Body of pancreas (tissue), 4 donors: ENCODE measurements at regions not wholly inside any gene's neighbourhood (a gene's known extent, or its start where the extent isn't known, plus 50 kb on each side); places are given as distances from the start of the nearest gene placed in this dataset.

Source experiments
- ATAC-seq: fragments of 150-250 bp; one replicate; pipeline ENCODE4 v1.9.1; 2016
- DNase-seq, 4 donors: peaks; one replicate each; pipeline ENCODE4 v3.0.0-alpha.2; 2019
- H3K27ac ChIP-seq, 4 donors: fragments of 200-600 bp; sonication (generic); 1 replicate in 3 of 4; 2 replicates in 1 of 4; pipeline versions ENCODE4 v1.5.1 to v1.6.1; 2016 to 2019; ENCODE audit warnings: mild to moderate bottlenecking in 1 of 4, mixed read lengths in 1 of 4, moderate library complexity in 1 of 4
- H3K27me3 ChIP-seq, 2 donors: fragments of 200-600 bp; sonication (generic); one replicate each; pipeline ENCODE4 v1.6.0; 2016; ENCODE audit warnings: mild to moderate bottlenecking in 1 of 2
- H3K36me3 ChIP-seq, 2 donors: fragments of 200-600 bp; sonication (generic); replicated peaks in 1 of 2; 2 replicates each; pipeline ENCODE4 v1.5.1; 2016; ENCODE audit warnings: low read depth in 2 of 2; ENCODE audit not compliant: insufficient read depth in 1 of 2
- H3K4me1 ChIP-seq: fragments of 200-600 bp; sonication (generic); one replicate; pipeline ENCODE4 v1.6.0; 2016
- H3K4me3 ChIP-seq, 2 donors: fragments of 200-600 bp; sonication (generic); 1 replicate in 1 of 2; 2 replicates in 1 of 2; pipeline ENCODE4 v1.5.1; 2016 to 2019
- H3K9me3 ChIP-seq, 3 donors: fragments of 200-600 bp; sonication (generic); 1 replicate in 2 of 3; 2 replicates in 1 of 3; pipeline ENCODE4 v1.5.1; 2016
- CTCF ChIP-seq, 7 experiments: fragments of 450-650 bp in 4 of 7; fragments of 200-600 bp in 3 of 7; sonication (generic) in 3 of 7; IDR thresholded peaks; one replicate each; pipeline ENCODE4 v1.5.1; 2016 to 2019; ENCODE audit warnings: antibody characterized with exemption in 7 of 7
- POLR2A ChIP-seq, 3 donors: fragments of 450-650 bp; IDR thresholded peaks; one replicate each; pipeline ENCODE4 v1.6.1; 2016; ENCODE audit warnings: antibody characterized with exemption in 3 of 3, mild to moderate bottlenecking in 2 of 3
- WGBS, 2 donors: methylation state at CpG; one replicate each; pipeline ENCODE4 v1.1.5; 2017; 5-methylcytosine and 5-hydroxymethylcytosine counted together
- intact Hi-C: fragments of 100-400 bp; cut with DNase I; formaldehyde crosslinking; loops from one replicate; pipeline ENCODE4 v1.15.1; 2023

DNA sequence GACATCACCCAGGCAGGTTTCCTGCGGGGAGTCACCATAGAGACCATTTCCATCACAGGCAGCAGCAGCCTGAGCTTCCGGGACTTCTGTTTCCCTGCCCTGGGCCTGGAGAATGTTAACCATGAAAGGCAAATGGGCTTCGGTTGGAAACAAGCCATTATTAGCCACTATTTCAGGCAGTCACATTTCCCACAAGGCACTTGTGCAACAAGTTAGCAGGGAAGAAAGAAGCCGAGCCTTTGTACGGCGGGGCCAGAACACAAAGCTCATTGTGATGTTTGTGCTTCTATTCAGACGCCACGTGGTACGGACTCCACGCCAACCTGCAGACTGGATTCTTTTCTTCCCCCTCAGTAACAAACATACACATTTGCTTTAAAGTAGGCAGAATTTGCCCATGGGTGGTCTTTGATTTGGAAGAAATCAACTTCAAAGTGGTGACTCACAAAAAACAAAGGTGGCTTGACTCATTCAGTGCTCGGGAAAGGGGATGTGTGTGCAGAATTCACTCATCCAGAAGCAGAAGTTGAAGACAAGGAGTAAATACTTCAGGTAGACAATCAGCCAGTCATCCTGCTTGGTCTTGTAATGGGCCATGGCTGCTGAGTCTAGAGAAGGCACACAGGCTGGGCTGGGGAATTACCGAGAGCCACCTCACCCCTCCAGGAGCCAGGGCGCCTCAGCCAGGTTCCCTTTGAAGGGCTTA lies 154.2 kb upstream of the PRMT8 start:
- TF ChIP-seq CTCF (IDR thresholded peaks at IDR 0.05): no peak
- TF ChIP-seq POLR2A (IDR thresholded peaks at IDR 0.05): no peak
- WGBS, 2 donors: 62 to 82% methylated on average over 13 of the region's 13 CpGs
- ATAC-seq: peak; percentile 57
- H3K4me3 ChIP-seq: no peak overlapping the region
- intact Hi-C loops: no loop called here
- no peaks in the 10 kb centered on the region for H3K9me3 ChIP-seq
- H3K36me3 ChIP-seq: no peaks in the 10 kb centered on the region
- H3K27me3 ChIP-seq: no peaks in the 10 kb centered on the region
- peaks cover 18% of the 10 kb centered on the region for H3K4me1 ChIP-seq
- DNase-seq: peak in 3 of 4 donors; percentile 12 to 36 (median 28)
- H3K27ac ChIP-seq: no peak overlapping the region

- H3K9me3 ChIP-seq: no peaks in the 10 kb centered on the region
- peaks cover 26% of the 10 kb centered on the region for H3K4me1 ChIP-seq
- H3K36me3 ChIP-seq: no peaks in the 10 kb centered on the region
- intact Hi-C loops: no loop called here
- no peaks in the 10 kb centered on the region for H3K27me3 ChIP-seq
- TF ChIP-seq CTCF (IDR thresholded peaks at IDR 0.05): no peak
- no peak overlapping the region for H3K4me3 ChIP-seq
- DNase-seq (no peak), ATAC-seq (no peak)
- H3K27ac ChIP-seq: no peak overlapping the region
- WGBS, 2 donors: 80 to 90% methylated on average over 5 of the region's 5 CpGs
Observed at GRCh38 chr12:3337944-3338343, 153.1 kb upstream of the PRMT8 start.

- Histone ChIP-seq H3K4me3 (no peak overlapping the region), H3K4me1 (peaks cover 26% of the 10 kb centered on the region), H3K9me3 (no peaks in the 10 kb centered on the region), H3K36me3 (no peaks in the 10 kb centered on the region), H3K27me3 (no peaks in the 10 kb centered on the region), H3K27ac (no peak overlapping the region)
- no peak for ATAC-seq
- WGBS, 2 donors: 93 to 97% methylated on average over 4 to 7 of the region's 7 CpGs
- TF ChIP-seq CTCF (IDR thresholded peaks at IDR 0.05): no peak
- no peak for TF ChIP-seq POLR2A (IDR thresholded peaks at IDR 0.05)
- intact Hi-C loops: no loop called here
- DNase-seq: no peak
Observed at GRCh38 chr12:3339221-3339620, 151.8 kb upstream of the PRMT8 start.

DNA sequence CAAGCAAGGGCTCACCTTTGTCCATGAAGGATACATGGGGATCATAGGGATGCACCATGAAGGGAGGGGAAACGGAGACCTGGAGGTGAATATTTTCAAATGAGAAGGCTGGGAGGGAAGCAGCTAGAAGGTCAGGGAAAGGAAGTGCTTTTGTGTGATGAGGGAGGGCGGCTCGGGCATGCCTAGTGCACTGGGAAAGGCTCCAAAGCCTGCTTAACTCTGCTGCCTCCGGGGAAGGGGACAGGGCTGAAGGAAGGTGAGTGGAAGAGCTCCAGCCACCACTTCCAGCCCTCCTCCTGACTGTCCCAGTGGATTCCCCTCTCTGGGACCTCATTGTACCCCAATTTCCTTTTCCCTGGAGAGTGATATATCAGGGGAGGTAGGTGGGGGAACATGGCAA lies 149.4 kb upstream of the PRMT8 start:
- intact Hi-C loops: no loop called here
- H3K4me1 ChIP-seq: peaks cover 19% of the 10 kb centered on the region
- no peak overlapping the region for H3K27ac ChIP-seq
- TF ChIP-seq POLR2A (IDR thresholded peaks at IDR 0.05): no peak
- TF ChIP-seq CTCF (IDR thresholded peaks at IDR 0.05): no peak
- no peaks in the 10 kb centered on the region for H3K9me3 ChIP-seq
- 29 to 34% methylated on average over 4 of the region's 4 CpGs for WGBS, 2 donors
- H3K36me3 ChIP-seq: no peaks in the 10 kb centered on the region
- peak in 2 of 4 donors; percentile 9 to 31 for DNase-seq
- no peaks in the 10 kb centered on the region for H3K27me3 ChIP-seq
- ATAC-seq: no peak
- H3K4me3 ChIP-seq: no peak overlapping the region

DNA sequence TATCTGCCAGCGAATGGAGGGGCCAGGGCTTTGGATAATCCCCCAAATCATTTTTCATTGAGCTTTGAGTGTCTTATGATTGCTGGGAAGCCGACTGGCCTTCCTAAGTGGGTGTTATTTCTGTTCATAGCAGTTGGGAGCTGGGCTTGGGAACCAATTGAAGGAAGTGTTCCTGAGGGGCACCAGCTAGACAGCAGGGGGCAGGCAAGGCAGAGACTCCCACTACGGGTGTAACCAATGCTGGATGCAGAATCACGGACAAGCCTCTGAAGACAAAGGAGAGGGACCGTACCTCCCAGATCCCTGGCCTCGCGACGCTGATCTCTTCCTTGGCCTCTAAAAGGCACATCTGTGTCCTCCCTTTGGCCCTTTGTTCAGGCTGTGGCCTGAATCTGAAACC lies 149.0 kb upstream of the PRMT8 start:
- Histone ChIP-seq H3K4me3 (no peak overlapping the region), H3K4me1 (peaks cover 14% of the 10 kb centered on the region), H3K27ac (no peak overlapping the region), H3K27me3 (no peaks in the 10 kb centered on the region), H3K9me3 (no peaks in the 10 kb centered on the region), H3K36me3 (no peaks in the 10 kb centered on the region)
- intact Hi-C loops: no loop called here
- DNase-seq (peak in 3 of 4 donors; percentile 23 to 60 (median 27)), ATAC-seq (no peak)
- peak in 4 of 7 experiments; percentile 3 to 47 (median 36) for TF ChIP-seq CTCF (IDR thresholded peaks at IDR 0.05)
- TF ChIP-seq POLR2A (IDR thresholded peaks at IDR 0.05): no peak
- WGBS, 2 donors: 36 to 47% methylated on average over 6 to 8 of the region's 8 CpGs
